H9 (cell line): ENCODE measurements at regions not wholly inside any gene's neighbourhood (a gene's known extent, or its start where the extent isn't known, plus 50 kb on each side); places are given as distances from the start of the nearest gene placed in this dataset.

Experiments used
- DNase-seq: peaks from one replicate; pipeline ENCODE4 v3.0.0-alpha.2; 2017
- H2AFZ ChIP-seq: one replicate; pipeline ENCODE4 v1.6.1; 2013; ENCODE audit warnings: mild to moderate bottlenecking, low read length, control low read depth, moderate library complexity
- H2AK5ac ChIP-seq: 2 replicates; pipeline ENCODE4 v1.6.1; 2013; ENCODE audit warnings: low read length, control low read depth, mixed read lengths; ENCODE audit not compliant: insufficient read length
- H2BK120ac ChIP-seq: one replicate; pipeline ENCODE4 v1.6.1; 2013; ENCODE audit warnings: low read depth, mild to moderate bottlenecking, low read length, control low read depth, inconsistent platforms; ENCODE audit not compliant: poor library complexity, severe bottlenecking
- H2BK12ac ChIP-seq: 2 replicates; pipeline ENCODE4 v1.6.1; 2013; ENCODE audit warnings: low read length, control low read depth, mixed read lengths, low read depth; ENCODE audit not compliant: insufficient read length
- H2BK15ac ChIP-seq: 2 replicates; pipeline ENCODE4 v1.6.1; 2013; ENCODE audit warnings: low read depth, low read length, control low read depth
- H2BK20ac ChIP-seq: one replicate; pipeline ENCODE4 v1.6.1; 2013; ENCODE audit warnings: low read depth, mild to moderate bottlenecking, low read length, control low read depth, inconsistent platforms; ENCODE audit not compliant: poor library complexity, severe bottlenecking
- H2BK5ac ChIP-seq: 2 replicates; pipeline ENCODE4 v1.6.1; 2013; ENCODE audit warnings: low read length, control low read depth, mixed read lengths; ENCODE audit not compliant: insufficient read length
- H3K14ac ChIP-seq: 2 replicates; pipeline ENCODE4 v1.6.1; 2013; ENCODE audit warnings: low read length, control low read depth; ENCODE audit not compliant: insufficient read depth
- H3K18ac ChIP-seq: 2 replicates; pipeline ENCODE4 v1.6.1; 2013; ENCODE audit warnings: low read depth, mild to moderate bottlenecking, mixed read lengths, low read length, control low read depth; ENCODE audit not compliant: insufficient read length
- H3K23ac ChIP-seq: 2 replicates; pipeline ENCODE4 v1.6.1; 2013; ENCODE audit warnings: low read length, control low read depth, mixed read lengths, low read depth; ENCODE audit not compliant: insufficient read length
- H3K23me2 ChIP-seq: 2 replicates; pipeline ENCODE4 v1.6.1; 2013; ENCODE audit warnings: low read depth, mild to moderate bottlenecking, mixed read lengths, low read length, control low read depth; ENCODE audit not compliant: insufficient read length, poor library complexity, severe bottlenecking
- H3K27ac ChIP-seq: 2 replicates; pipeline ENCODE4 v1.5.1; 2013; ENCODE audit warnings: low read length, control low read depth, mixed read lengths, low read depth; ENCODE audit not compliant: insufficient read length
- H3K27me3 ChIP-seq: 2 replicates; pipeline ENCODE4 v1.6.1; 2013; ENCODE audit warnings: low read length, control low read depth, inconsistent platforms; ENCODE audit not compliant: insufficient read depth
- H3K4ac ChIP-seq: 2 replicates; pipeline ENCODE4 v1.6.1; 2013; ENCODE audit warnings: low read depth, mild to moderate bottlenecking, control low read depth, inconsistent platforms, low read length, moderate library complexity
- H3K4me1 ChIP-seq: 2 replicates; pipeline ENCODE4 v1.6.1; 2013; ENCODE audit warnings: low read length, control low read depth, inconsistent platforms; ENCODE audit not compliant: insufficient read depth
- H3K4me2 ChIP-seq: 2 replicates; pipeline ENCODE4 v1.6.1; 2013; ENCODE audit warnings: low read length, control low read depth, mixed read lengths; ENCODE audit not compliant: insufficient read length, insufficient read depth
- H3K56ac ChIP-seq: 2 replicates; pipeline ENCODE4 v1.6.1; 2013; ENCODE audit warnings: low read depth, mild to moderate bottlenecking, mixed read lengths, low read length, control low read depth; ENCODE audit not compliant: insufficient read length
- H3K79me1 ChIP-seq: 2 replicates; pipeline ENCODE4 v1.6.1; 2013; ENCODE audit warnings: low read depth, mild to moderate bottlenecking, moderate library complexity, low read length, control low read depth, inconsistent platforms; ENCODE audit not compliant: insufficient read depth, poor library complexity, severe bottlenecking
- H3K79me2 ChIP-seq: 2 replicates; pipeline ENCODE4 v1.6.1; 2013; ENCODE audit warnings: low read length, control low read depth, inconsistent platforms; ENCODE audit not compliant: insufficient read depth
- H3K9ac ChIP-seq: 2 replicates; pipeline ENCODE4 v1.6.1; 2013; ENCODE audit warnings: low read length, control low read depth, mixed read lengths; ENCODE audit not compliant: insufficient read length; ENCODE audit errors: extremely low read depth
- H3K9me3 ChIP-seq: one replicate; pipeline ENCODE4 v1.6.1; 2013; ENCODE audit warnings: low read depth, low read length, inconsistent platforms; ENCODE audit not compliant: control insufficient read depth
- H3T11ph ChIP-seq: one replicate; pipeline ENCODE4 v1.6.1; 2013; ENCODE audit warnings: mild to moderate bottlenecking, low read length, control low read depth, inconsistent platforms
- H4K20me1 ChIP-seq: one replicate; pipeline ENCODE4 v1.6.1; 2013; ENCODE audit not compliant: control insufficient read depth, insufficient read length, insufficient read depth
- H4K5ac ChIP-seq: 2 replicates; pipeline ENCODE4 v1.6.1; 2013; ENCODE audit warnings: low read depth, mild to moderate bottlenecking, mixed read lengths, low read length, control low read depth; ENCODE audit not compliant: insufficient read length
- H4K8ac ChIP-seq: replicated peaks from 2 replicates; pipeline ENCODE4 v1.6.1; 2013; ENCODE audit warnings: low read length, control low read depth, mixed read lengths, low read depth; ENCODE audit not compliant: insufficient read length
- H4K91ac ChIP-seq: 2 replicates; pipeline ENCODE4 v1.6.1; 2013; ENCODE audit warnings: low read depth, mild to moderate bottlenecking, moderate library complexity, mixed read lengths, low read length, control low read depth; ENCODE audit not compliant: insufficient read length
- H3K27ac Mint-ChIP-seq, 3 experiments: 2 replicates in 2 of 3; 3 replicates in 1 of 3; pipeline ENCODE4 v1.8.0; 2020 to 2021; ENCODE audit warnings: mixed read lengths in 3 of 3, mild to moderate bottlenecking in 1 of 3, moderate library complexity in 1 of 3
- H3K27me3 Mint-ChIP-seq: 2 replicates; pipeline ENCODE4 v1.8.0; 2021; ENCODE audit warnings: low read depth, mild to moderate bottlenecking, moderate library complexity, mixed read lengths
- H3K36me3 Mint-ChIP-seq, 3 experiments: 2 replicates in 2 of 3; 3 replicates in 1 of 3; pipeline ENCODE4 v1.8.0; 2020 to 2021; ENCODE audit warnings: low read depth in 3 of 3, mixed read lengths in 3 of 3; ENCODE audit not compliant: insufficient read depth in 1 of 3
- H3K4me1 Mint-ChIP-seq, 2 experiments: 2 replicates each; pipeline ENCODE4 v1.8.0; 2020; ENCODE audit warnings: mixed read lengths in 2 of 2
- H3K4me3 Mint-ChIP-seq, 2 experiments: 2 replicates in 1 of 2; 3 replicates in 1 of 2; pipeline ENCODE4 v1.8.0; 2020 to 2021; ENCODE audit warnings: mild to moderate bottlenecking in 2 of 2, mixed read lengths in 2 of 2, moderate library complexity in 1 of 2
- H3K9me3 Mint-ChIP-seq, 2 experiments: 2 replicates in 1 of 2; 3 replicates in 1 of 2; pipeline ENCODE4 v1.8.0; 2020; ENCODE audit warnings: mild to moderate bottlenecking in 2 of 2, mixed read lengths in 2 of 2, moderate library complexity in 1 of 2
- CTCF ChIP-seq: fragments of 200-600 bp; sonication (generic); conservative IDR thresholded peaks from 3 replicates; pipeline ENCODE4 v1.8.0; 2021; ENCODE audit warnings: antibody characterized with exemption, mild to moderate bottlenecking
- WGBS: extraction: QIAGEN DNeasy Blood & Tissue Kit; methylation state at CpG from one replicate; pipeline ENCODE4 v1.1.7; 2013; ENCODE audit warnings: missing lambda C conversion rate, low lambda C conversion rate, mixed read lengths; ENCODE audit not compliant: insufficient read length; ENCODE audit errors: extremely low coverage; 5-methylcytosine and 5-hydroxymethylcytosine counted together

- no peaks in the 10 kb centered on the region for H3K23me2 ChIP-seq
- no peaks in the 10 kb centered on the region for H3K79me1 ChIP-seq
- no CpG with 5 or more reads among the region's 7 CpGs for WGBS
- H3K9ac ChIP-seq: no peak overlapping the region
- no peak overlapping the region for H2BK120ac ChIP-seq
- H3K18ac ChIP-seq: no peak overlapping the region
- no peak overlapping the region for H3K27ac ChIP-seq
- no peak overlapping the region for H2BK12ac ChIP-seq
- H3K4ac ChIP-seq: no peak overlapping the region
- H3K79me2 ChIP-seq: no peaks in the 10 kb centered on the region
- Mint-ChIP-seq H3K27me3 (peaks cover 2% of the 10 kb centered on the region; the same call in 1 of the 2 replicates), H3K27ac (no peak overlapping the region), H3K36me3 (no peaks in the 10 kb centered on the region), H3K4me1 (peaks cover 5% of the 10 kb centered on the region in 2 experiments; a peak in 3 of 4 replicates), H3K4me3 (no peak overlapping the region), H3K9me3 (no peaks in the 10 kb centered on the region)
- H3K14ac ChIP-seq: no peak overlapping the region
- no peak overlapping the region for H3K56ac ChIP-seq
- H3T11ph ChIP-seq: no peak overlapping the region
- H3K4me2 ChIP-seq: no peak overlapping the region
- no peaks in the 10 kb centered on the region for H3K4me1 ChIP-seq
- no peaks in the 10 kb centered on the region for H4K20me1 ChIP-seq
- TF ChIP-seq CTCF: no peak
- no peak overlapping the region for H2AFZ ChIP-seq
- no peak for DNase-seq
- no peak overlapping the region for H4K91ac ChIP-seq
- no peak overlapping the region for H4K8ac ChIP-seq
- H3K27me3 ChIP-seq: no peaks in the 10 kb centered on the region
- H2BK5ac ChIP-seq: no peak overlapping the region
- H2AK5ac ChIP-seq: no peak overlapping the region
- H3K9me3 ChIP-seq: no peaks in the 10 kb centered on the region
- H4K5ac ChIP-seq: no peak overlapping the region
- H2BK15ac ChIP-seq: no peak overlapping the region
- no peak overlapping the region for H2BK20ac ChIP-seq
- no peak overlapping the region for H3K23ac ChIP-seq
Observed at GRCh38 chr17:72563952-72564351, 443.1 kb downstream of the SOX9 start.
